ENCODE measurements at regions not wholly inside any gene's neighbourhood (a gene's known extent, or its start where the extent isn't known, plus 50 kb on each side); places are given as distances from the start of the nearest gene placed in this dataset.

DNA sequence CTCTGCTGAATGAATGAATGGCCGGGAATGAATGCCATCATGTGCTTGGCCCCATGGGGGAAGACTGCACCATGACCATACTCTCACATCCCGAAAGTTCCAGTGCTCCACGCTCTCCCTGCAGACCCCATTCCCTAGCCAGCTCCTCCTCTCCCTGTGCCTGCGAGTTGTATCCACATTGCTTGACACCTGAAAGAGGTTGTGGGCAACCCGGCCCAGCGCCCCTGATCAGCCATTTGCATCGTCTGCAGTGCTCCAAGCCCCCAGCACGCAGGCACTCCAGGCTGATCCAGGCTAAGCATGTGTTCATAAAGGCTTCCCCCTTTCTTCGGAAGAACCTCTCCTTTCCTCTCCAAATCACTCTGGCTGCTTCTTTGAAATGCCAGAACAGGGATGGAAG is 354.4 kb upstream of the MKI67 start:
- TF ChIP-seq, protein P1, sequence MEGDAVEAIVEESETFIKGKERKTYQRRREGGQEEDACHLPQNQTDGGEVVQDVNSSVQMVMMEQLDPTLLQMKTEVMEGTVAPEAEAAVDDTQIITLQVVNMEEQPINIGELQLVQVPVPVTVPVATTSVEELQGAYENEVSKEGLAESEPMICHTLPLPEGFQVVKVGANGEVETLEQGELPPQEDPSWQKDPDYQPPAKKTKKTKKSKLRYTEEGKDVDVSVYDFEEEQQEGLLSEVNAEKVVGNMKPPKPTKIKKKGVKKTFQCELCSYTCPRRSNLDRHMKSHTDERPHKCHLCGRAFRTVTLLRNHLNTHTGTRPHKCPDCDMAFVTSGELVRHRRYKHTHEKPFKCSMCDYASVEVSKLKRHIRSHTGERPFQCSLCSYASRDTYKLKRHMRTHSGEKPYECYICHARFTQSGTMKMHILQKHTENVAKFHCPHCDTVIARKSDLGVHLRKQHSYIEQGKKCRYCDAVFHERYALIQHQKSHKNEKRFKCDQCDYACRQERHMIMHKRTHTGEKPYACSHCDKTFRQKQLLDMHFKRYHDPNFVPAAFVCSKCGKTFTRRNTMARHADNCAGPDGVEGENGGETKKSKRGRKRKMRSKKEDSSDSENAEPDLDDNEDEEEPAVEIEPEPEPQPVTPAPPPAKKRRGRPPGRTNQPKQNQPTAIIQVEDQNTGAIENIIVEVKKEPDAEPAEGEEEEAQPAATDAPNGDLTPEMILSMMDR (IDR thresholded peaks at IDR 0.05), result no peak
- no peak for TF ChIP-seq POLR2A (IDR thresholded peaks at IDR 0.05)

All from lower leg skin (tissue), 3 donors.